ENCODE measurements at regions not wholly inside any gene's neighbourhood (a gene's known extent, or its start where the extent isn't known, plus 50 kb on each side); places are given as distances from the start of the nearest gene placed in this dataset.

DNA sequence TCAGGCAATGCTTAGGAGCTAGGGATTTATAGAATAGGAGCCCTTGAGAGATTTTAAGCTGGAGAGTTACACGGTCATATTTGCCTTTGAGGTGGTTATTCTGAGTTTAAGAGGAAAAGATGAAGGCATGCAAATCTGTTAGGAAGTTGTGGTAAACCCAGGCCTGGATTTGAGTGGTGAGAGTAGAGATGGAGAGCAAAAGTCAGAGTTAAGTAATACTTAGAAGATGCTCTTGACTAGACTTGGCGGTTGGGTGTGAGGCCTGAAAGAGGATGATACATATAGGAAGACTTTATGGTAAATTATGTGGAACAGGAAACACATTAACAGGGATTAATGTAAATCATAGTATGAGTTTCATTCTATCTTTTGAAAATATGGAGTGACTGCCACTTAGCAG is 136.0 kb upstream of the ARX start:
- TF ChIP-seq, protein P1, sequence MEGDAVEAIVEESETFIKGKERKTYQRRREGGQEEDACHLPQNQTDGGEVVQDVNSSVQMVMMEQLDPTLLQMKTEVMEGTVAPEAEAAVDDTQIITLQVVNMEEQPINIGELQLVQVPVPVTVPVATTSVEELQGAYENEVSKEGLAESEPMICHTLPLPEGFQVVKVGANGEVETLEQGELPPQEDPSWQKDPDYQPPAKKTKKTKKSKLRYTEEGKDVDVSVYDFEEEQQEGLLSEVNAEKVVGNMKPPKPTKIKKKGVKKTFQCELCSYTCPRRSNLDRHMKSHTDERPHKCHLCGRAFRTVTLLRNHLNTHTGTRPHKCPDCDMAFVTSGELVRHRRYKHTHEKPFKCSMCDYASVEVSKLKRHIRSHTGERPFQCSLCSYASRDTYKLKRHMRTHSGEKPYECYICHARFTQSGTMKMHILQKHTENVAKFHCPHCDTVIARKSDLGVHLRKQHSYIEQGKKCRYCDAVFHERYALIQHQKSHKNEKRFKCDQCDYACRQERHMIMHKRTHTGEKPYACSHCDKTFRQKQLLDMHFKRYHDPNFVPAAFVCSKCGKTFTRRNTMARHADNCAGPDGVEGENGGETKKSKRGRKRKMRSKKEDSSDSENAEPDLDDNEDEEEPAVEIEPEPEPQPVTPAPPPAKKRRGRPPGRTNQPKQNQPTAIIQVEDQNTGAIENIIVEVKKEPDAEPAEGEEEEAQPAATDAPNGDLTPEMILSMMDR (conservative IDR thresholded peaks at IDR 0.05 in 1 of 2, IDR thresholded peaks at IDR 0.05 in 1 of 2; ENCODE audit: extremely low read depth in 1 of 2, insufficient read depth in 1 of 2, low read depth in 1 of 2, low read length in 2 of 2): no peak
- TF ChIP-seq EZH2 (IDR thresholded peaks at IDR 0.05; ENCODE audit: borderline replicate concordance, low read length): no peak
